GM23338 (cell line): ENCODE measurements at regions not wholly inside any gene's neighbourhood (a gene's known extent, or its start where the extent isn't known, plus 50 kb on each side); places are given as distances from the start of the nearest gene placed in this dataset.

Experiments
- ATAC-seq: fragments of 200-7000 bp; cut with Tn5 transposase; 3 replicates; pipeline ENCODE4 v1.9.1; 2020
- DNase-seq: peaks from one replicate; pipeline ENCODE4 v3.0.0-alpha.2; 2015; ENCODE audit warnings: low spot score
- H2AFZ ChIP-seq: fragments of 200-600 bp; sonication (generic); 2 replicates; pipeline ENCODE4 v1.8.0; 2016; ENCODE audit warnings: antibody characterized with exemption, mild to moderate bottlenecking, moderate library complexity
- H3F3A ChIP-seq: fragments of 200-600 bp; sonication (generic); replicated peaks from 2 replicates; pipeline ENCODE4 v1.8.0; 2017; ENCODE audit warnings: antibody characterized with exemption, mixed run types, low read depth
- H3K27ac ChIP-seq: fragments of 200-600 bp; sonication (generic); 2 replicates; pipeline ENCODE4 v1.6.1; 2016; ENCODE audit warnings: low read depth
- H3K27me3 ChIP-seq: fragments of 200-600 bp; sonication (generic); 2 replicates; pipeline ENCODE4 v1.8.0; 2016; ENCODE audit warnings: mild to moderate bottlenecking, mixed run types, moderate library complexity; ENCODE audit not compliant: insufficient read depth
- H3K36me3 ChIP-seq: fragments of 200-600 bp; sonication (generic); 2 replicates; pipeline ENCODE4 v1.8.0; 2016; ENCODE audit warnings: mild to moderate bottlenecking; ENCODE audit not compliant: insufficient read depth
- H3K4me1 ChIP-seq: fragments of 200-600 bp; sonication (generic); 2 replicates; pipeline ENCODE4 v1.8.0; 2016; ENCODE audit warnings: mild to moderate bottlenecking, moderate library complexity; ENCODE audit not compliant: insufficient read depth
- H3K4me2 ChIP-seq: fragments of 200-600 bp; sonication (generic); 2 replicates; pipeline ENCODE4 v1.7.1; 2017; ENCODE audit warnings: mixed run types
- H3K4me3 ChIP-seq: fragments of 200-600 bp; sonication (generic); 2 replicates; pipeline ENCODE4 v1.6.1; 2016; ENCODE audit warnings: mixed run types
- H3K79me2 ChIP-seq: fragments of 200-600 bp; sonication (generic); replicated peaks from 2 replicates; pipeline ENCODE4 v1.8.0; 2017; ENCODE audit warnings: mild to moderate bottlenecking; ENCODE audit not compliant: insufficient read depth
- H3K9me2 ChIP-seq: fragments of 200-600 bp; sonication (generic); 2 replicates; pipeline ENCODE4 v1.8.0; 2017; ENCODE audit not compliant: insufficient read depth
- H4K20me1 ChIP-seq: fragments of 200-600 bp; sonication (generic); replicated peaks from 2 replicates; pipeline ENCODE4 v1.8.0; 2017; ENCODE audit warnings: mild to moderate bottlenecking; ENCODE audit not compliant: insufficient read depth
- H3K27ac Mint-ChIP-seq: 2 replicates; pipeline ENCODE4 v1.8.0; 2020; ENCODE audit warnings: inconsistent platforms, mild to moderate bottlenecking, moderate library complexity, mixed read lengths
- H3K27me3 Mint-ChIP-seq: 3 replicates; pipeline ENCODE4 v1.8.0; 2022; ENCODE audit warnings: low read depth, mild to moderate bottlenecking, moderate library complexity, mixed read lengths, inconsistent platforms; ENCODE audit not compliant: insufficient read depth, poor library complexity
- H3K36me3 Mint-ChIP-seq: 3 replicates; pipeline ENCODE4 v1.8.0; 2021; ENCODE audit warnings: low read depth, mild to moderate bottlenecking, inconsistent platforms, moderate library complexity, mixed read lengths
- H3K4me1 Mint-ChIP-seq: 3 replicates; pipeline ENCODE4 v1.8.0; 2020; ENCODE audit warnings: mild to moderate bottlenecking, inconsistent platforms, mixed read lengths
- H3K4me3 Mint-ChIP-seq: 3 replicates; pipeline ENCODE4 v1.8.0; 2021; ENCODE audit warnings: moderate library complexity, mild to moderate bottlenecking, inconsistent platforms, mixed read lengths
- H3K9me3 Mint-ChIP-seq: 3 replicates; pipeline ENCODE4 v1.8.0; 2020; ENCODE audit warnings: moderate library complexity, mild to moderate bottlenecking, inconsistent platforms, mixed read lengths
- CREB1 ChIP-seq: fragments of 250-450 bp; sonication (Bioruptor Pico); IDR thresholded peaks from 2 replicates; pipeline ENCODE4 v1.5.0; 2020; ENCODE audit warnings: low read depth, mild to moderate bottlenecking, moderate library complexity
- EZH2 ChIP-seq: fragments of 200-600 bp; sonication (generic); IDR thresholded peaks from one replicate; pipeline ENCODE4 v1.8.0; 2017; ENCODE audit warnings: antibody characterized with exemption, mild to moderate bottlenecking, low read depth; ENCODE audit not compliant: unreplicated experiment
- JUNB ChIP-seq: IDR thresholded peaks from one replicate; pipeline ENCODE4 v1.6.1; 2016; ENCODE audit warnings: antibody characterized with exemption; ENCODE audit not compliant: unreplicated experiment
- NANOG ChIP-seq: IDR thresholded peaks from 2 replicates; pipeline ENCODE4 v1.6.1; 2016; ENCODE audit warnings: antibody characterized with exemption, borderline replicate concordance
- STAT1 ChIP-seq: IDR thresholded peaks from one replicate; pipeline ENCODE4 v1.6.1; 2016; ENCODE audit warnings: antibody characterized with exemption; ENCODE audit not compliant: unreplicated experiment
- ZNF114 ChIP-seq: fragments of 250-450 bp; sonication (Bioruptor Pico); IDR thresholded peaks from 2 replicates; pipeline ENCODE4 v1.5.0; 2020; ENCODE audit warnings: mild to moderate bottlenecking, moderate library complexity
- ZNF331 ChIP-seq: fragments of 250-450 bp; sonication (Bioruptor Pico); IDR thresholded peaks from 2 replicates; pipeline ENCODE4 v1.5.0; 2020; ENCODE audit warnings: low read depth, mild to moderate bottlenecking, moderate library complexity
- TF ChIP-seq, protein P1 (sequence below), 2 experiments: fragments of 200-600 bp in 1 of 2; sonication (generic) in 1 of 2; conservative IDR thresholded peaks; 2 replicates each; pipeline versions ENCODE4 v1.5.1 to v1.6.1; 2016 to 2017; ENCODE audit warnings: antibody characterized with exemption in 2 of 2, low read depth in 2 of 2, mild to moderate bottlenecking in 2 of 2, moderate library complexity in 1 of 2
- TF ChIP-seq, protein P2 (sequence below): IDR thresholded peaks from 2 replicates; pipeline ENCODE4 v1.6.1; 2016; ENCODE audit warnings: antibody characterized with exemption
- TF ChIP-seq, protein P3 (sequence below): IDR thresholded peaks from one replicate; pipeline ENCODE4 v1.6.1; 2018; ENCODE audit warnings: antibody characterized with exemption; ENCODE audit not compliant: unreplicated experiment

DNA sequence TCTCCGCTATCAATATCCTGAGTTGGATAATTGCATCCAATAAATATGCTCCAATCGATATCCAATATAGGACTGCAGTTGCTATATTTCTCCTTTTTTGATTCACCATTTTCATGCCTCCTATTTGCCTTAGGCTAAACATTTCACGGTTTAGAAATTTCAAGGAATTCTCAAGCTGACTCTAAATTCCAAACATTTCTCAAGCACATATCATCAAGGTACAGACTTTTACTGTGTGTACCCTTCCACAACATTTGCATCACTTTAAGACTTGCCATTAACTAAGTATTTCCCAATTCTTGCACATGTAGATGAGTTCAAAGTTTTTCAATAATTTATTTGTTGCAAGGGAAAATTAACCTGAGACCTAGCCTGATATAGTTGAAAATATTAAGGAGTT lies 795.2 kb upstream of the TMPRSS15 start:
- no peaks in the 10 kb centered on the region for H3K36me3 ChIP-seq
- no peaks in the 10 kb centered on the region for H3K36me3 Mint-ChIP-seq
- H3K27ac ChIP-seq, result no peak overlapping the region
- no peaks in the 10 kb centered on the region for H3K4me1 ChIP-seq
- ATAC-seq, result no peak
- no peak for TF ChIP-seq STAT1
- TF ChIP-seq CREB1 (CRISPR knock-in tag), result no peak
- TF ChIP-seq, protein P1, sequence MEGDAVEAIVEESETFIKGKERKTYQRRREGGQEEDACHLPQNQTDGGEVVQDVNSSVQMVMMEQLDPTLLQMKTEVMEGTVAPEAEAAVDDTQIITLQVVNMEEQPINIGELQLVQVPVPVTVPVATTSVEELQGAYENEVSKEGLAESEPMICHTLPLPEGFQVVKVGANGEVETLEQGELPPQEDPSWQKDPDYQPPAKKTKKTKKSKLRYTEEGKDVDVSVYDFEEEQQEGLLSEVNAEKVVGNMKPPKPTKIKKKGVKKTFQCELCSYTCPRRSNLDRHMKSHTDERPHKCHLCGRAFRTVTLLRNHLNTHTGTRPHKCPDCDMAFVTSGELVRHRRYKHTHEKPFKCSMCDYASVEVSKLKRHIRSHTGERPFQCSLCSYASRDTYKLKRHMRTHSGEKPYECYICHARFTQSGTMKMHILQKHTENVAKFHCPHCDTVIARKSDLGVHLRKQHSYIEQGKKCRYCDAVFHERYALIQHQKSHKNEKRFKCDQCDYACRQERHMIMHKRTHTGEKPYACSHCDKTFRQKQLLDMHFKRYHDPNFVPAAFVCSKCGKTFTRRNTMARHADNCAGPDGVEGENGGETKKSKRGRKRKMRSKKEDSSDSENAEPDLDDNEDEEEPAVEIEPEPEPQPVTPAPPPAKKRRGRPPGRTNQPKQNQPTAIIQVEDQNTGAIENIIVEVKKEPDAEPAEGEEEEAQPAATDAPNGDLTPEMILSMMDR (conservative IDR thresholded peaks at IDR 0.05; ENCODE audit: low read depth in 2 of 2), result no peak
- no peak for TF ChIP-seq NANOG
- TF ChIP-seq, protein P2, sequence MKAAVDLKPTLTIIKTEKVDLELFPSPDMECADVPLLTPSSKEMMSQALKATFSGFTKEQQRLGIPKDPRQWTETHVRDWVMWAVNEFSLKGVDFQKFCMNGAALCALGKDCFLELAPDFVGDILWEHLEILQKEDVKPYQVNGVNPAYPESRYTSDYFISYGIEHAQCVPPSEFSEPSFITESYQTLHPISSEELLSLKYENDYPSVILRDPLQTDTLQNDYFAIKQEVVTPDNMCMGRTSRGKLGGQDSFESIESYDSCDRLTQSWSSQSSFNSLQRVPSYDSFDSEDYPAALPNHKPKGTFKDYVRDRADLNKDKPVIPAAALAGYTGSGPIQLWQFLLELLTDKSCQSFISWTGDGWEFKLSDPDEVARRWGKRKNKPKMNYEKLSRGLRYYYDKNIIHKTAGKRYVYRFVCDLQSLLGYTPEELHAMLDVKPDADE, result no peak
- no peak for TF ChIP-seq ZNF331 (CRISPR knock-in tag)
- no peaks in the 10 kb centered on the region; the same call in 2 of the 3 replicates for H3K4me1 Mint-ChIP-seq
- H3K27me3 Mint-ChIP-seq, result peaks cover 2% of the 10 kb centered on the region
- H3K4me2 ChIP-seq, result no peak overlapping the region
- no peaks in the 10 kb centered on the region for H3F3A ChIP-seq
- no peaks in the 10 kb centered on the region for H4K20me1 ChIP-seq
- H3K27me3 ChIP-seq, result no peaks in the 10 kb centered on the region
- no peak overlapping the region for H3K4me3 ChIP-seq
- H3K9me3 Mint-ChIP-seq, result no peaks in the 10 kb centered on the region
- H3K27ac Mint-ChIP-seq, result no peak overlapping the region
- H3K79me2 ChIP-seq, result no peaks in the 10 kb centered on the region
- H3K4me3 Mint-ChIP-seq, result no peak overlapping the region
- H2AFZ ChIP-seq, result no peak overlapping the region
- no peaks in the 10 kb centered on the region for H3K9me2 ChIP-seq
- DNase-seq, result peak; percentile 13

DNA sequence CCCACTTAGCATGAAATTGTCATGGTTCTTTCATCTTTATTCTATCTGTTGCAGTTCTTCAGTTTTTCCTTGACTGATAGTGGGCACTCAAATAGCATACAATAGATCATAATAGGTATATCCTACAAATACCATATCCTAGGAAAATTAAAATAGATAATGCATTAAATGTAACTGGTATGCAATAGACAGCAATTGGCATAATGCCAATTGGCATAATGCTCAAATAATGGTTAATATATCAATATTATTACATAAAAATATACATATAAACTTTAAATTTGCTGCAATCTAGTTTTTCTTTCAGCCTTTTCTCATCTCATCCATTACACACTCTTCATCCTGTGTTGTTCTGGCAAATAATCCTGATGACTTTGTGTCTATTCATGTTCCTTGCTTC lies 814.6 kb upstream of the TMPRSS15 start:
- no peaks in the 10 kb centered on the region for H3K9me2 ChIP-seq
- no peak overlapping the region for H2AFZ ChIP-seq
- no peaks in the 10 kb centered on the region for H3K27me3 Mint-ChIP-seq
- no peaks in the 10 kb centered on the region for H3K36me3 ChIP-seq
- no peak overlapping the region for H3K4me3 ChIP-seq
- H3K36me3 Mint-ChIP-seq, result no peaks in the 10 kb centered on the region
- TF ChIP-seq, protein P2, result no peak
- no peaks in the 10 kb centered on the region for H4K20me1 ChIP-seq
- no peaks in the 10 kb centered on the region; the same call in 2 of the 3 replicates for H3K4me1 Mint-ChIP-seq
- H3K4me2 ChIP-seq, result no peak overlapping the region
- no peak overlapping the region for H3K27ac ChIP-seq
- DNase-seq, result no peak
- H3F3A ChIP-seq, result no peaks in the 10 kb centered on the region
- no peak for ATAC-seq
- no peak overlapping the region for H3K27ac Mint-ChIP-seq
- no peak overlapping the region for H3K4me3 Mint-ChIP-seq
- H3K27me3 ChIP-seq, result no peaks in the 10 kb centered on the region
- no peaks in the 10 kb centered on the region for H3K79me2 ChIP-seq
- H3K4me1 ChIP-seq, result no peaks in the 10 kb centered on the region
- H3K9me3 Mint-ChIP-seq, result no peaks in the 10 kb centered on the region

DNA sequence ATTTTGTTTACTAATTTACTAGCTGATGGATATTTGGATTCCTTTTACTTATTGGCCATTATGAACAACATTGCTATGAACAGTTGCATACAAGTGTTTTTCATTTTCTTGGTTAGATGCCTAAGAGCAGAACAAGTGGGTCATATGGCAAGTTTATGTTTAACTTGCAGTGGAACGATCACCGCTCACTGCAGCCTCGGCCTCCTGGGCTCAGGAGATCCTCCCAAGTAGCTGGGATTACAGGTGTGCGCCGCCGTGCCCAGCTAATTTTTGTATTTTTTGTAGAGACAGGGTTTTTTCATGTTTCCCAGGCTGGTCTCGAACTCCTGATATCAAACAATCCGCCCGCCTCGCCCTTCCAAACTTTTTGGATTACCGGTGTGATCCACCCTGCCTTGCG lies 820.5 kb upstream of the TMPRSS15 start:
- Mint-ChIP-seq H3K27ac (no peak overlapping the region), H3K9me3 (no peaks in the 10 kb centered on the region), H3K4me1 (no peaks in the 10 kb centered on the region; the same call in 2 of the 3 replicates), H3K4me3 (no peak overlapping the region), H3K36me3 (no peaks in the 10 kb centered on the region), H3K27me3 (no peaks in the 10 kb centered on the region)
- H3K9me2 ChIP-seq, result no peaks in the 10 kb centered on the region
- no peaks in the 10 kb centered on the region for H3K79me2 ChIP-seq
- no peak overlapping the region for H3K4me3 ChIP-seq
- H3F3A ChIP-seq, result no peaks in the 10 kb centered on the region
- no peak for ATAC-seq
- no peaks in the 10 kb centered on the region for H4K20me1 ChIP-seq
- H2AFZ ChIP-seq, result no peak overlapping the region
- no peak overlapping the region for H3K27ac ChIP-seq
- H3K4me1 ChIP-seq, result peaks cover 5% of the 10 kb centered on the region; the same call in 1 of the 2 replicates
- no peaks in the 10 kb centered on the region for H3K27me3 ChIP-seq
- H3K4me2 ChIP-seq, result no peak overlapping the region
- DNase-seq, result no peak
- no peaks in the 10 kb centered on the region for H3K36me3 ChIP-seq
- TF ChIP-seq, protein P2, result no peak
- TF ChIP-seq STAT1 (no peak), JUNB (no peak), EZH2 (no peak), CREB1 (CRISPR knock-in tag) (no peak), ZNF114 (CRISPR knock-in tag) (no peak)
- TF ChIP-seq, protein P3, sequence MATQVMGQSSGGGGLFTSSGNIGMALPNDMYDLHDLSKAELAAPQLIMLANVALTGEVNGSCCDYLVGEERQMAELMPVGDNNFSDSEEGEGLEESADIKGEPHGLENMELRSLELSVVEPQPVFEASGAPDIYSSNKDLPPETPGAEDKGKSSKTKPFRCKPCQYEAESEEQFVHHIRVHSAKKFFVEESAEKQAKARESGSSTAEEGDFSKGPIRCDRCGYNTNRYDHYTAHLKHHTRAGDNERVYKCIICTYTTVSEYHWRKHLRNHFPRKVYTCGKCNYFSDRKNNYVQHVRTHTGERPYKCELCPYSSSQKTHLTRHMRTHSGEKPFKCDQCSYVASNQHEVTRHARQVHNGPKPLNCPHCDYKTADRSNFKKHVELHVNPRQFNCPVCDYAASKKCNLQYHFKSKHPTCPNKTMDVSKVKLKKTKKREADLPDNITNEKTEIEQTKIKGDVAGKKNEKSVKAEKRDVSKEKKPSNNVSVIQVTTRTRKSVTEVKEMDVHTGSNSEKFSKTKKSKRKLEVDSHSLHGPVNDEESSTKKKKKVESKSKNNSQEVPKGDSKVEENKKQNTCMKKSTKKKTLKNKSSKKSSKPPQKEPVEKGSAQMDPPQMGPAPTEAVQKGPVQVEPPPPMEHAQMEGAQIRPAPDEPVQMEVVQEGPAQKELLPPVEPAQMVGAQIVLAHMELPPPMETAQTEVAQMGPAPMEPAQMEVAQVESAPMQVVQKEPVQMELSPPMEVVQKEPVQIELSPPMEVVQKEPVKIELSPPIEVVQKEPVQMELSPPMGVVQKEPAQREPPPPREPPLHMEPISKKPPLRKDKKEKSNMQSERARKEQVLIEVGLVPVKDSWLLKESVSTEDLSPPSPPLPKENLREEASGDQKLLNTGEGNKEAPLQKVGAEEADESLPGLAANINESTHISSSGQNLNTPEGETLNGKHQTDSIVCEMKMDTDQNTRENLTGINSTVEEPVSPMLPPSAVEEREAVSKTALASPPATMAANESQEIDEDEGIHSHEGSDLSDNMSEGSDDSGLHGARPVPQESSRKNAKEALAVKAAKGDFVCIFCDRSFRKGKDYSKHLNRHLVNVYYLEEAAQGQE, result no peak
